Suprapubic skin (tissue), 4 donors: ENCODE measurements at regions not wholly inside any gene's neighbourhood (a gene's known extent, or its start where the extent isn't known, plus 50 kb on each side); places are given as distances from the start of the nearest gene placed in this dataset.

Source experiments
- CTCF ChIP-seq, 2 donors: fragments of 200-600 bp in 1 of 2; fragments of 450-650 bp in 1 of 2; sonication (generic) in 1 of 2; IDR thresholded peaks; one replicate each; pipeline ENCODE4 v1.5.1; 2016 to 2019; ENCODE audit warnings: antibody characterized with exemption in 2 of 2, mild to moderate bottlenecking in 1 of 2, moderate library complexity in 1 of 2
- EP300 ChIP-seq: sonication (generic); formaldehyde crosslinking; IDR thresholded peaks from one replicate; pipeline ENCODE4 v1.6.1; 2017; ENCODE audit warnings: antibody characterized with exemption
- POLR2A ChIP-seq, 2 donors: fragments of 450-650 bp; IDR thresholded peaks; one replicate each; pipeline ENCODE4 v1.6.1; 2017; ENCODE audit warnings: antibody characterized with exemption in 2 of 2, mild to moderate bottlenecking in 2 of 2, moderate library complexity in 2 of 2
- POLR2AphosphoS5 ChIP-seq, 3 donors: sonication (generic); formaldehyde crosslinking; IDR thresholded peaks; one replicate each; pipeline ENCODE4 v1.6.1; 2017; ENCODE audit warnings: antibody characterized with exemption in 3 of 3

- no peak for TF ChIP-seq CTCF (IDR thresholded peaks at IDR 0.05)
- no peak for TF ChIP-seq EP300
- TF ChIP-seq POLR2AphosphoS5 (IDR thresholded peaks at IDR 0.05), result no peak
- no peak for TF ChIP-seq POLR2A (IDR thresholded peaks at IDR 0.05)
Observed at GRCh38 chr20:59463541-59463940, 140.8 kb upstream of the PHACTR3 start.
